Calu3 (cell line): ENCODE measurements at regions not wholly inside any gene's neighbourhood (a gene's known extent, or its start where the extent isn't known, plus 50 kb on each side); places are given as distances from the start of the nearest gene placed in this dataset.

Experiments used
- BruUV-seq: library from RNA; stranded (reverse); fragments of 400-500 nt; replicated peaks from 2 replicates; lab custom pipeline; 2021; lab: Mats Ljungman, UMichigan
- CTCF ChIA-PET: fragments of 300-600 bp; sonication (Branson Sonifier 250); formaldehyde crosslinking; loops from one replicate; lab custom pipeline; 2022; ENCODE audit warnings: antibody characterized with exemption; lab: Charles Lee
- DNase-seq: peaks from one replicate; pipeline ENCODE4 v3.0.0; 2022
- H3K27ac Mint-ChIP-seq: one replicate; pipeline ENCODE4 v1.8.0; 2022; ENCODE audit warnings: mixed read lengths; ENCODE audit not compliant: unreplicated experiment
- H3K27me3 Mint-ChIP-seq: one replicate; pipeline ENCODE4 v1.8.0; 2022; ENCODE audit warnings: mixed read lengths; ENCODE audit not compliant: unreplicated experiment
- H3K36me3 Mint-ChIP-seq: one replicate; pipeline ENCODE4 v1.8.0; 2022; ENCODE audit warnings: mild to moderate bottlenecking, moderate library complexity, mixed read lengths; ENCODE audit not compliant: insufficient read depth, unreplicated experiment
- H3K4me1 Mint-ChIP-seq: one replicate; pipeline ENCODE4 v1.8.0; 2022; ENCODE audit warnings: mild to moderate bottlenecking, low read depth, mixed read lengths; ENCODE audit not compliant: unreplicated experiment
- H3K4me3 Mint-ChIP-seq: one replicate; pipeline ENCODE4 v1.8.0; 2022; ENCODE audit warnings: mild to moderate bottlenecking, low read depth, moderate library complexity, mixed read lengths; ENCODE audit not compliant: unreplicated experiment
- H3K9me3 Mint-ChIP-seq: one replicate; pipeline ENCODE4 v1.8.0; 2022; ENCODE audit warnings: low read depth, mixed read lengths; ENCODE audit not compliant: unreplicated experiment
- intact Hi-C: fragments of 100-400 bp; cut with micrococcal nuclease; formaldehyde crosslinking; loops from one replicate; pipeline ENCODE4 v1.10.0; 2022; ENCODE audit not compliant: unreplicated experiment
- TF ChIP-seq, protein P1 (sequence below): fragments of 200-600 bp; IDR thresholded peaks from one replicate; pipeline ENCODE4 v1.8.0; 2022; ENCODE audit warnings: antibody characterized with exemption; ENCODE audit not compliant: unreplicated experiment

DNA sequence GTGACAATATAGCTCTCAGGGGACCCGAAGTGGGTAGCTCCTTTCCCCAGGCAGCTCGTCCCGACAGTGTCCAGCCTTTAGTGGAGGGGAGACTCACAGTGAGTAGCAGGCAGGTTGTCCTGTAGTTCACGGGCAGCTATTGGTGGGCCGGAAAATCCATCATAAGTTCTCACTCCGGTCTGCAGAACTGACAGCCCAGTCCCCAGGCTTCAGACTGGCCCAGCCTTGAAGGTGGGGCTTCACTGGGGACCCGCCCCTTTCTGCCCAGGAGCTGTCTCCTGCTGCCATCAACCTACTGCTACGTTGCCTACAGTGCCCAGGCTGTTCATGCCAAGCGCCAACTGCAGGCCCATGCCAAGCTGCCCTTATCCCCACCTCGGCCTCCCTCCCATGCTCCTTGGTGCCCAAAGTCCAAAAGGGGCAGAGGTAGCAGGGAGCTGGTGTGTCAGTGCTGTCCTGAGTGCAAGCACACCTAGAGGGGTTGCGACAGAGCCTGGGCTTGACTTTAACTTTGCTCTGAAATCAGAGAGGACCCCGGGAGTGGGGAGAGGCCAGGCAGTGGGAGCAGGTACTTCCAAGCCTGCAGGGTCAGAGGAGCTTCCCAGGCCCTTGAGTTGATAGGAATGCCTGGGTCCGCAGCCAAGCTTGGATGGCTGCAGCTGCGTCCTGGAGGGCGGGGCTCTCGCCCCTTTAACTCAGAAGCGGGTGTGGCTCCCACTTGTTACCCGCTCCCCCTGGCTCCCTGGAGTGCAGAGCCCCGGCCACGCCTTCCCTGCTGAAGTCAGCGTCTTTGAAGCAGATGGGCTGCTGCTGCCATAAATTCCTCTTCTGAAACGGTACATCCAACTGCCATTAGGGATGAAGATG lies 1144.3 kb upstream of the NCAM2 start:
- TF ChIP-seq, protein P1, sequence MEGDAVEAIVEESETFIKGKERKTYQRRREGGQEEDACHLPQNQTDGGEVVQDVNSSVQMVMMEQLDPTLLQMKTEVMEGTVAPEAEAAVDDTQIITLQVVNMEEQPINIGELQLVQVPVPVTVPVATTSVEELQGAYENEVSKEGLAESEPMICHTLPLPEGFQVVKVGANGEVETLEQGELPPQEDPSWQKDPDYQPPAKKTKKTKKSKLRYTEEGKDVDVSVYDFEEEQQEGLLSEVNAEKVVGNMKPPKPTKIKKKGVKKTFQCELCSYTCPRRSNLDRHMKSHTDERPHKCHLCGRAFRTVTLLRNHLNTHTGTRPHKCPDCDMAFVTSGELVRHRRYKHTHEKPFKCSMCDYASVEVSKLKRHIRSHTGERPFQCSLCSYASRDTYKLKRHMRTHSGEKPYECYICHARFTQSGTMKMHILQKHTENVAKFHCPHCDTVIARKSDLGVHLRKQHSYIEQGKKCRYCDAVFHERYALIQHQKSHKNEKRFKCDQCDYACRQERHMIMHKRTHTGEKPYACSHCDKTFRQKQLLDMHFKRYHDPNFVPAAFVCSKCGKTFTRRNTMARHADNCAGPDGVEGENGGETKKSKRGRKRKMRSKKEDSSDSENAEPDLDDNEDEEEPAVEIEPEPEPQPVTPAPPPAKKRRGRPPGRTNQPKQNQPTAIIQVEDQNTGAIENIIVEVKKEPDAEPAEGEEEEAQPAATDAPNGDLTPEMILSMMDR: no peak
- H3K4me1 Mint-ChIP-seq: no peaks in the 10 kb centered on the region
- no peaks in the 10 kb centered on the region for H3K27me3 Mint-ChIP-seq
- CTCF ChIA-PET: no interaction called here
- H3K4me3 Mint-ChIP-seq: no peak overlapping the region
- BruUV-seq: no TSS peak
- DNase-seq: no peak
- intact Hi-C loops: no loop called here
- no peak overlapping the region for H3K27ac Mint-ChIP-seq
- peaks cover 6% of the 10 kb centered on the region for H3K9me3 Mint-ChIP-seq
- no peaks in the 10 kb centered on the region for H3K36me3 Mint-ChIP-seq

DNA sequence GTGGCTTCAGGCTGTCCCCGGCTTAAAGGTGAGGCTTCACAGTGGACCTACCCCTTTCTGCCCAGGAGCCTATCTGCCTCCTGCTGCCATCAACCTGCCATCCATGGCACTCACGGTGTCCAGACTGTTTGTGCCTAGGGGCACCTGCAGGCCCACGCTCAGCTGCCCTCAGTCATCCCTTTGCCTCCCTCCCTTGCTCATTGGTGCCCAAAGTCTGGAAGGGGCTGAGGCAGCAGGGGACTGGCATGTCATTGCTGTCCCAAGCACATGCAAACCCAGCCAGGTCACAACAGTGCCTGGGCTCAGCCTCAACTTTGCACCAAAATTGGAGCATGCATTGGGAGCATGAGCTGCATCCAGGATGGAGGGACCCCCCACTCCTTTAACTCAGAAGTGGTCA lies 1142.7 kb upstream of the NCAM2 start:
- intact Hi-C loops: no loop called here
- Mint-ChIP-seq H3K27me3 (no peaks in the 10 kb centered on the region), H3K27ac (no peak overlapping the region), H3K9me3 (peaks cover 6% of the 10 kb centered on the region), H3K36me3 (no peaks in the 10 kb centered on the region), H3K4me1 (no peaks in the 10 kb centered on the region), H3K4me3 (no peak overlapping the region)
- TF ChIP-seq, protein P1: no peak
- no TSS peak for BruUV-seq
- CTCF ChIA-PET: no interaction called here
- no peak for DNase-seq

DNA sequence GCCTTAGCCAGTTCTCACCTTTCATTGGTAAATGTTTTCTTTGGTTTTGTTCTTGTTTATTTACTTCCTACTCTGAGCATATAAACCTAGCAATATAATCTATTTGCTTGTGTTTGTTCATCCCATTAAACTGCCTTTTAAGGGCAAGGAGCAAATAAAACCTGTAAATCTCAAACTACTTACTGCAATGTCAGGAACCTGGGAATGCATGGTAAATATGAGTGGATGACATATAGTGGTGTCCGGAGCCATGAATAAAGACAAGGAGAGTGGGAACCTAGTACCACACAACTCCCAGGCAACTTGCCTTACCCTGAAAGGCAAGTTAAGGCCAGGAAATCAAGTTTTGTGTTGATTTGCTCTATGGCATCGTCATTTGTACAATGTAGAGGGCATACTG lies 1133.7 kb upstream of the NCAM2 start:
- Mint-ChIP-seq H3K27me3 (no peaks in the 10 kb centered on the region), H3K4me3 (no peak overlapping the region), H3K27ac (no peak overlapping the region), H3K9me3 (peaks cover 3% of the 10 kb centered on the region), H3K4me1 (no peaks in the 10 kb centered on the region), H3K36me3 (no peaks in the 10 kb centered on the region)
- TF ChIP-seq, protein P1: no peak
- no TSS peak for BruUV-seq
- no peak for DNase-seq
- CTCF ChIA-PET: no interaction called here
- intact Hi-C loops: no loop called here

DNA sequence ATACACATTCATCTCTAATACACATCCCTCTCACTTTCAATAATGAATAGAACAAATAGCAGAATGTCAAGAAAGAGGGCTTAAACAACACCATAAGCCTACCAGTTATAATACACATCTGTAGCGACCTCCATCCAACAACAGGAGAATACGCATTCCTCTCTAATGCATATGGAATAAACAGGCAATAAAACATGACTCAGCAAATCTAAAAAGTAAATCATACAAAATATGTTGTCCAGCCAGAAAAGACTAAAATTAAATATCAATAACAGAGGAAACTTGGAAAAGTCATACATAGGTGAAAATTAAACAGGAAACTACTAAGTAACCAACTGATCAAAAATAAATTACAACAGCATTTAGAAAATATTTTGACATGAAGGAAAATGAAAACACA lies 1127.5 kb upstream of the NCAM2 start:
- no peaks in the 10 kb centered on the region for H3K4me1 Mint-ChIP-seq
- no peak overlapping the region for H3K4me3 Mint-ChIP-seq
- CTCF ChIA-PET: no interaction called here
- TF ChIP-seq, protein P1: no peak
- no peaks in the 10 kb centered on the region for H3K27me3 Mint-ChIP-seq
- BruUV-seq: no TSS peak
- intact Hi-C loops: no loop called here
- DNase-seq: no peak
- H3K36me3 Mint-ChIP-seq: no peaks in the 10 kb centered on the region
- no peak overlapping the region for H3K27ac Mint-ChIP-seq
- H3K9me3 Mint-ChIP-seq: no peaks in the 10 kb centered on the region
